Type B pancreatic cell (in vitro differentiated cells): ENCODE measurements at regions not wholly inside any gene's neighbourhood (a gene's known extent, or its start where the extent isn't known, plus 50 kb on each side); places are given as distances from the start of the nearest gene placed in this dataset.
A peak's percentile ranks its signal among the peaks of the same experiment; 100 is the strongest.

Experiments used
- DNase-seq: peaks from one replicate; pipeline ENCODE4 v3.0.0; 2021; ENCODE audit warnings: mixed read lengths; ENCODE audit not compliant: unreplicated experiment; ENCODE audit errors: extremely low spot score
- H3K27ac Mint-ChIP-seq: 2 replicates; pipeline ENCODE4 v1.8.0; 2021; ENCODE audit warnings: mild to moderate bottlenecking, mixed read lengths
- H3K27me3 Mint-ChIP-seq: 2 replicates; pipeline ENCODE4 v1.8.0; 2021; ENCODE audit warnings: mixed read lengths
- H3K36me3 Mint-ChIP-seq: 2 replicates; pipeline ENCODE4 v1.8.0; 2021; ENCODE audit warnings: mixed read lengths
- H3K4me1 Mint-ChIP-seq: one replicate; pipeline ENCODE4 v1.8.0; 2021; ENCODE audit warnings: mixed read lengths; ENCODE audit not compliant: unreplicated experiment
- H3K4me3 Mint-ChIP-seq: 2 replicates; pipeline ENCODE4 v1.8.0; 2021; ENCODE audit warnings: mild to moderate bottlenecking, mixed read lengths
- H3K9me3 Mint-ChIP-seq: 2 replicates; pipeline ENCODE4 v1.8.0; 2021; ENCODE audit warnings: mixed read lengths
- CTCF ChIP-seq: fragments of 200-600 bp; sonication (generic); conservative IDR thresholded peaks from 2 replicates; pipeline ENCODE4 v1.5.0; 2021; ENCODE audit warnings: antibody characterized with exemption, mild to moderate bottlenecking

- H3K27ac Mint-ChIP-seq = peak overlapping the region; percentile 86
- no peak for TF ChIP-seq CTCF
- DNase-seq = no peak
- no peaks in the 10 kb centered on the region for H3K27me3 Mint-ChIP-seq
- peaks cover 42% of the 10 kb centered on the region for H3K4me1 Mint-ChIP-seq
- H3K9me3 Mint-ChIP-seq = peaks cover 5% of the 10 kb centered on the region
- H3K36me3 Mint-ChIP-seq = no peaks in the 10 kb centered on the region
- no peak overlapping the region for H3K4me3 Mint-ChIP-seq
These were observed 62.0 kb upstream of the TENT5A start for GRCh38 chr6:81814370-81815076.

GRCh38 chr6:81813305-81813704 lies 60.8 kb upstream of the TENT5A start:
- TF ChIP-seq CTCF = no peak
- Mint-ChIP-seq H3K36me3 (no peaks in the 10 kb centered on the region), H3K4me1 (peaks cover 43% of the 10 kb centered on the region), H3K27me3 (no peaks in the 10 kb centered on the region), H3K9me3 (no peaks in the 10 kb centered on the region), H3K27ac (no peak overlapping the region), H3K4me3 (no peak overlapping the region)
- no peak for DNase-seq

GRCh38 chr6:81812401-81812800 lies 59.9 kb upstream of the TENT5A start:
- Mint-ChIP-seq H3K4me3 (no peak overlapping the region), H3K36me3 (no peaks in the 10 kb centered on the region), H3K27ac (no peak overlapping the region), H3K9me3 (no peaks in the 10 kb centered on the region), H3K4me1 (peaks cover 34% of the 10 kb centered on the region), H3K27me3 (no peaks in the 10 kb centered on the region)
- no peak for DNase-seq
- TF ChIP-seq CTCF = no peak

- Mint-ChIP-seq H3K36me3 (no peaks in the 10 kb centered on the region), H3K4me3 (no peak overlapping the region), H3K4me1 (peaks cover 14% of the 10 kb centered on the region), H3K27me3 (no peaks in the 10 kb centered on the region), H3K9me3 (no peaks in the 10 kb centered on the region), H3K27ac (no peak overlapping the region)
- no peak for TF ChIP-seq CTCF
- no peak for DNase-seq
These were observed 56.5 kb upstream of the TENT5A start for GRCh38 chr6:81808851-81809570.

- Mint-ChIP-seq H3K27me3 (no peaks in the 10 kb centered on the region), H3K36me3 (no peaks in the 10 kb centered on the region), H3K9me3 (no peaks in the 10 kb centered on the region), H3K27ac (peak overlapping the region; percentile 54), H3K4me1 (peaks cover 14% of the 10 kb centered on the region), H3K4me3 (peak overlapping the region; percentile 24)
- no peak for DNase-seq
- no peak for TF ChIP-seq CTCF
These were observed 54.5 kb upstream of the TENT5A start for GRCh38 chr6:81806793-81807565.
